ENCODE measurements at regions not wholly inside any gene's neighbourhood (a gene's known extent, or its start where the extent isn't known, plus 50 kb on each side); places are given as distances from the start of the nearest gene placed in this dataset.

DNA sequence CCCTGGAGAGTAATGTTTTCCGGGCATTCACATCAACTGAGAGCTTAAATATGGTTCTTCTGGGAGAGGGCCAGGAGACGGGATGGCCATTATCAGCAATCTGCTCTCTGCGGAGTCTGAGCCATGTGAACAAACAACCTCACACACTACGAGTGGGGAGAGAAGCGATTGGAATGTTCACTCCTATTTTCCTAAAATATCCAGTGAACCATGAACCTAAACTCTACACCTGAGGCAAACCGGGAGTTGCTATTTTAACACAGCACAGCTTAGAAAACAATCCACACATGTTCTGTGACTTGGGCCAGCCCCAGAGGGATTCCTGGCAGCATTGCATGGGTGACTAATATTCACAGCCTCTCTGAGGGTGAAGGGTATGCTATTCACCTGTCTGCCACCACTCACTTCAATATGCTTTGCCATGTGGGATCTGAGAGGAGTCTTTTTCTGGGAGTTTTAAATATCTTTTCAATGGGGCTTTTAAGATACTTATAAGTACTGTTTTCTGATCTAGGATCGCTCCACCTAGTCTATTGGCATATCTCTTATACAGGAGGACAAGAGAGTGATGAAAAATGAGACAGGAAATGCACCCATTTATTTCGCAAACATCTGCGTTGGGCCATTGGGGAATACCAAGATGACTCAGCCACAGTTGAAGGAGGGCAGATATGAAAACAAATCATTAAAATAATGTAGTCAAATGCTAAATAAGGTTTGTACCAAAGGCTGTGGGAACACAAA is 72.6 kb upstream of the SERP2 start:
- Mint-ChIP-seq H3K36me3 (ENCODE audit: low read depth) (no peaks in the 10 kb centered on the region), H3K9me3 (no peaks in the 10 kb centered on the region), H3K27me3 (ENCODE audit: insufficient read depth) (peaks cover 6% of the 10 kb centered on the region), H3K4me3 (no peak overlapping the region), H3K4me1 (peaks cover 23% of the 10 kb centered on the region), H3K27ac (no peak overlapping the region)
- WGBS, 2 experiments (ENCODE audit: insufficient coverage in 1 of 2, insufficient read length in 1 of 2), result 96% methylated on average over 7 to 9 of the region's 9 CpGs
- Histone ChIP-seq H3K9ac (ENCODE audit: extremely low read depth, low read length, poor library complexity, severe bottlenecking) (no peak overlapping the region), H3K9me3 (ENCODE audit: control insufficient read depth, low read length) (no peaks in the 10 kb centered on the region), H3K36me3 (ENCODE audit: control insufficient read depth, insufficient read depth, low read length) (no peaks in the 10 kb centered on the region), H3K27me3 (ENCODE audit: control insufficient read depth, insufficient read depth, low read length, poor library complexity, severe bottlenecking) (no peaks in the 10 kb centered on the region), H3K4me1 (ENCODE audit: control insufficient read depth, insufficient read depth, low read length) (no peaks in the 10 kb centered on the region), H3K27ac (ENCODE audit: low read depth, low read length) (no peak overlapping the region), H3K4me3 (ENCODE audit: low read length) (no peak overlapping the region)
- TF ChIP-seq, protein P1, sequence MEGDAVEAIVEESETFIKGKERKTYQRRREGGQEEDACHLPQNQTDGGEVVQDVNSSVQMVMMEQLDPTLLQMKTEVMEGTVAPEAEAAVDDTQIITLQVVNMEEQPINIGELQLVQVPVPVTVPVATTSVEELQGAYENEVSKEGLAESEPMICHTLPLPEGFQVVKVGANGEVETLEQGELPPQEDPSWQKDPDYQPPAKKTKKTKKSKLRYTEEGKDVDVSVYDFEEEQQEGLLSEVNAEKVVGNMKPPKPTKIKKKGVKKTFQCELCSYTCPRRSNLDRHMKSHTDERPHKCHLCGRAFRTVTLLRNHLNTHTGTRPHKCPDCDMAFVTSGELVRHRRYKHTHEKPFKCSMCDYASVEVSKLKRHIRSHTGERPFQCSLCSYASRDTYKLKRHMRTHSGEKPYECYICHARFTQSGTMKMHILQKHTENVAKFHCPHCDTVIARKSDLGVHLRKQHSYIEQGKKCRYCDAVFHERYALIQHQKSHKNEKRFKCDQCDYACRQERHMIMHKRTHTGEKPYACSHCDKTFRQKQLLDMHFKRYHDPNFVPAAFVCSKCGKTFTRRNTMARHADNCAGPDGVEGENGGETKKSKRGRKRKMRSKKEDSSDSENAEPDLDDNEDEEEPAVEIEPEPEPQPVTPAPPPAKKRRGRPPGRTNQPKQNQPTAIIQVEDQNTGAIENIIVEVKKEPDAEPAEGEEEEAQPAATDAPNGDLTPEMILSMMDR (conservative IDR thresholded peaks at IDR 0.05), result no peak
- DNase-seq, result no peak

DNA sequence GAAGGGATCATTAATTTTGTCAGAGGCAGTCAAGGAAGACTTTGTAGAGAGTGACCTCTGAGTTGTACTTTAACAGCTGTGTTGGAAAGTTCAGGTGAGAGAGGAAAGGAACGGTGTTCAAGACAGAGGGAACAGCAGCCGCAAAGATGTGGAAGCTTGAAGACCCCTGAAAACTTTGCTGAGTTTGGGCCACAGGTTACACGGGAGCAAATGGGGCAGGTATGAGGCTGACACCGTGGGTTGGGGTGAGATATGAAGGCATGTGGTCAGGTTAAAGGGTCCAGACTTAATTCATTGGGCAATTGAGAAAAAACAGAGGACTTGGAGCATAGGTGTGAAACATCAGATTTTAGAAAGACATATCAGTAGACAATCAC is 72.0 kb upstream of the SERP2 start:
- Mint-ChIP-seq H3K4me3 (no peak overlapping the region), H3K36me3 (ENCODE audit: low read depth) (no peaks in the 10 kb centered on the region), H3K27ac (no peak overlapping the region), H3K4me1 (peaks cover 28% of the 10 kb centered on the region), H3K27me3 (ENCODE audit: insufficient read depth) (peaks cover 6% of the 10 kb centered on the region), H3K9me3 (no peaks in the 10 kb centered on the region)
- H3K4me1 ChIP-seq (ENCODE audit: control insufficient read depth, insufficient read depth, low read length), result peaks cover 3% of the 10 kb centered on the region
- H3K27ac ChIP-seq (ENCODE audit: low read depth, low read length), result no peak overlapping the region
- WGBS, 2 experiments (ENCODE audit: insufficient coverage in 1 of 2, insufficient read length in 1 of 2), result 86 to 96% methylated on average over 2 to 4 of the region's 4 CpGs
- no peak for DNase-seq
- H3K9ac ChIP-seq (ENCODE audit: extremely low read depth, low read length, poor library complexity, severe bottlenecking), result no peak overlapping the region
- no peak overlapping the region for H3K4me3 ChIP-seq (ENCODE audit: low read length)
- no peaks in the 10 kb centered on the region for H3K36me3 ChIP-seq (ENCODE audit: control insufficient read depth, insufficient read depth, low read length)
- no peaks in the 10 kb centered on the region for H3K9me3 ChIP-seq (ENCODE audit: control insufficient read depth, low read length)
- TF ChIP-seq, protein P1 (conservative IDR thresholded peaks at IDR 0.05), result no peak
- no peaks in the 10 kb centered on the region for H3K27me3 ChIP-seq (ENCODE audit: control insufficient read depth, insufficient read depth, low read length, poor library complexity, severe bottlenecking)

DNA sequence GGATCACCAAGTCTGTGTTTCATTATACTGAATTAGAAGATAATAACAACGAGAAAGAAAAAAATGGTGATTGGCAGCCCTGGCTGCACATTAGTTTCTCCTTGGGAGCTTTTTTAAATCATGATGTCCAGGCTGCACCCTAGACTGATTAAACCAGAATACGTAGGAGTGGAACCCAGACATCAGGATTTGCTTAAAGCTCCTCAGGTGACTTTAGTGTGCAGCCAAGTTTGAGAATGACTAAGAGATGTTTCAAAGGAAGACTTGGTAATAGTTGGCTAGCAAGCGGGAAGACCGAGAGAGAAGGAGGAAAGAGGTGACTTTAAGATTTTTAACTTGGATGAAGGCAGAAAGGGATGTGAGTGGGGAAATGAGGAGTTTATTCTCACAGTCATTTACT is 71.4 kb upstream of the SERP2 start:
- H3K27ac Mint-ChIP-seq, result no peak overlapping the region
- no peaks in the 10 kb centered on the region for H3K27me3 ChIP-seq (ENCODE audit: control insufficient read depth, insufficient read depth, low read length, poor library complexity, severe bottlenecking)
- WGBS, 2 experiments (ENCODE audit: insufficient coverage in 1 of 2, insufficient read length in 1 of 2), result 95 to 100% methylated on average over 4 of the region's 4 CpGs

More for the DNA sequence above, 71.4 kb upstream of the SERP2 start:
- no peak overlapping the region for H3K9ac ChIP-seq (ENCODE audit: extremely low read depth, low read length, poor library complexity, severe bottlenecking)
- H3K36me3 Mint-ChIP-seq (ENCODE audit: low read depth), result no peaks in the 10 kb centered on the region
- H3K36me3 ChIP-seq (ENCODE audit: control insufficient read depth, insufficient read depth, low read length), result no peaks in the 10 kb centered on the region
- peaks cover 5% of the 10 kb centered on the region for H3K4me1 ChIP-seq (ENCODE audit: control insufficient read depth, insufficient read depth, low read length)
- H3K27ac ChIP-seq (ENCODE audit: low read depth, low read length), result no peak overlapping the region
- H3K9me3 ChIP-seq (ENCODE audit: control insufficient read depth, low read length), result no peaks in the 10 kb centered on the region
- peaks cover 33% of the 10 kb centered on the region for H3K4me1 Mint-ChIP-seq
- no peak overlapping the region for H3K4me3 ChIP-seq (ENCODE audit: low read length)
- H3K4me3 Mint-ChIP-seq, result no peak overlapping the region
- no peaks in the 10 kb centered on the region for H3K9me3 Mint-ChIP-seq
- TF ChIP-seq, protein P1 (conservative IDR thresholded peaks at IDR 0.05), result no peak
- no peak for DNase-seq
- peaks cover 4% of the 10 kb centered on the region for H3K27me3 Mint-ChIP-seq (ENCODE audit: insufficient read depth)

All from endodermal cell (in vitro differentiated cells).